ENCODE measurements at regions not wholly inside any gene's neighbourhood (a gene's known extent, or its start where the extent isn't known, plus 50 kb on each side); places are given as distances from the start of the nearest gene placed in this dataset.

GRCh38 chr1:29640428-29640785 is 404.1 kb downstream of the PTPRU start:
- no peak for TF ChIP-seq CTCF (IDR thresholded peaks at IDR 0.05; ENCODE audit: insufficient read depth, low read depth, low read length)
- no peak for TF ChIP-seq EZH2 (IDR thresholded peaks at IDR 0.05; ENCODE audit: insufficient read depth, low read length)
